ENCODE measurements at regions not wholly inside any gene's neighbourhood (a gene's known extent, or its start where the extent isn't known, plus 50 kb on each side); places are given as distances from the start of the nearest gene placed in this dataset.

- TF ChIP-seq CTCF (IDR thresholded peaks at IDR 0.05; ENCODE audit: low read depth, low read length, poor library complexity, severe bottlenecking): no peak
- TF ChIP-seq EZH2phosphoT487 (IDR thresholded peaks at IDR 0.05; ENCODE audit: borderline replicate concordance, low read length): no peak
Measured at GRCh38 chr5:118069452-118069851, 918.9 kb downstream of the DTWD2 start.
